NB4 (cell line): ENCODE measurements at regions not wholly inside any gene's neighbourhood (a gene's known extent, or its start where the extent isn't known, plus 50 kb on each side); places are given as distances from the start of the nearest gene placed in this dataset.

Experiments
- CTCF ChIP-seq: IDR thresholded peaks from one replicate; pipeline ENCODE4 v1.5.1; 2012; ENCODE audit warnings: low read depth, low read length
- MAX ChIP-seq: IDR thresholded peaks from 2 replicates; pipeline ENCODE4 v1.6.1; 2011; ENCODE audit warnings: low read depth, low read length
- MYC ChIP-seq: IDR thresholded peaks from 2 replicates; pipeline ENCODE4 v1.6.1; 2011; ENCODE audit warnings: low read depth, low read length
- POLR2A ChIP-seq: IDR thresholded peaks from 2 replicates; pipeline ENCODE4 v1.6.1; 2011; ENCODE audit warnings: mild to moderate bottlenecking; ENCODE audit not compliant: insufficient read length; ENCODE audit errors: extremely low read depth

GRCh38 chrX:87434618-87435017, 83.0 kb upstream of the KLHL4 start:
- TF ChIP-seq CTCF (no peak), POLR2A (no peak), MAX (no peak), MYC (no peak)
